ENCODE measurements at regions not wholly inside any gene's neighbourhood (a gene's known extent, or its start where the extent isn't known, plus 50 kb on each side); places are given as distances from the start of the nearest gene placed in this dataset.
"Not testable (repeated sequence)": the region's sequence is repeated elsewhere in the genome, so short reads cannot be mapped to it uniquely, and the experiment has no call there.

DNA sequence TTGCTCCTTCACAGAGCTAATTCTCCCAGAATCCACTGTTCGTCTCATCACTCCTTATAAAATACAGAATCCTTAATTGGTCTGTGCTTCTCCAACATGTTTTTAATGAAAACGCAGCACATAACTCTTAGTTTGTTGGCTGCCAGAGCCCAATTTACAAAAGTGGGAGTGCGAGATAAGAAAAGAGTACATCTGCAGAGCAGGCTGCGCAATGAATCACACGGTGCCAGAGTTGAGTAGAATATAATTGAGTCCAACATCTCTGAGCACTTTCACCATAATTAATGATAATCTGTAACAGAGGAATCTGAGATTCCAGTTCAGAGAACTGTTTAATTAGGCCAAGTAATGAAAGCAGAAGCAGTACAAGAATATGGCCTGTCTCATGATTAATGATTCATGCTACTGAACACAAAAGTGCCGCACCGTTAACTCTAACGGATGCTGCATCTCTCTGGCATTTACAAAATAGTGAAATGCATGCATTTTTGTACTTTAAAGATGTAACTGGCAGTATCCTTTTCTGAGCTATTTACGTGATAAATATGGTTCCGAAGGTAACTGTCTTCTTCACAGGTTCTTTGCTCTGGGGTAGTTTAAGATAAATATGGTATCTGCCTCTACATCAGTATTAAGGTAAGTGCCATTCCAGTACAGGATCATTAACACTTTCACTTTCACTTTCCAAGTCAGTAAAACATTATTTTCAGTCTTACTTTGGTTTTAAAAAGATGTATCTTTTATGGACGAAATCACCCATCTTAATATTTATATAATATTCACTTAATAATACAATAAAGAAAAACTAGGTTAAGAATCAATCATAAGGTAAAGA lies 785.6 kb downstream of the NR4A2 start:
- TF ChIP-seq Cebpa-rat (IDR thresholded peaks at IDR 0.05): no peak
- H3K9ac ChIP-seq: no peak overlapping the region
- peak overlapping the region; percentile 28 for H3K4me2 ChIP-seq
- H3K27me3 ChIP-seq: no peaks in the 10 kb centered on the region
- H3K4me1 ChIP-seq: no peaks in the 10 kb centered on the region; the same call in 1 of the 2 replicates
- no peaks in the 10 kb centered on the region for H4K20me1 ChIP-seq
- H3K36me3 ChIP-seq: no peaks in the 10 kb centered on the region
- H3K9me3 ChIP-seq: no peaks in the 10 kb centered on the region
- H3K4me3 ChIP-seq: no peak overlapping the region
- no peak overlapping the region for H3K27ac ChIP-seq

DNA sequence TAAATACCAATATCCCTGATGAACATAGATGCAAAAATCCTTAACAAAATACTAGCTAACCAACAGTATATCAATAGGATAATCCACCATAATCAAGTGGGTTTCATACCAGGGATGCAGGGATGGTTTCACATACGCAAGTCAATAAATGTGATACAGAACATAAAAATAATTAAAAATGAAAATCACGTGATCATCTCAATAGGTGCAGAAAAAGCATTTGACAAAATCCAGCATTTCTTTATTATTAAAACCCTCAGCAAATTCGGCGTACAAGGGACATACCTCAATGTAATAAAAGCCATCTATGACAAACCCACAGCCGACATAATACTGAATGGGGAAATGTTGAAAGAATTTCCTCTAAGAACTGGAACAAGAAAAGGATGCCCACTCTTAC lies 793.5 kb downstream of the NR4A2 start:
- H3K9me3 ChIP-seq, H3K4me1 ChIP-seq, H4K20me1 ChIP-seq, H3K4me3 ChIP-seq, H3K27me3 ChIP-seq, H3K27ac ChIP-seq, H3K9ac ChIP-seq, H3K4me2 ChIP-seq, H3K36me3 ChIP-seq: not testable (repeated sequence)

DNA sequence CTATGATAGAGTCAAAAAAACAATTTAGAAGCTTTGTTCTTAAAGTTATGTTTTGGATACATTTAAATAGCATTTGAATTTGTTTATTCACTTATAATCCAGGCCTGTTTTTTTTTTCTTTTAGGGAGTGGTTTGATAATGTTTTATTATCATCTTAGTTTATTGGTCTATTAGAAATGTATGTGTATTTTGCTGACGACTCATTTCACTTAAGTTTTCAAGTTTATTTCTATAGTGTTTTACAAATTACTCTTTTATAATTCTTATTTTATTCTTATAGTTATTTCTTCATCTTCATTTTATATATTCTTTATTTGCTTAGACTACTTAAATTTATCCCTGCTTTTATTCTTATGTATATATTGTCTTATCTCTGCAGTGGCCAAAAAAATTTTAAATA lies 804.5 kb downstream of the NR4A2 start:
- no peaks in the 10 kb centered on the region for H3K4me1 ChIP-seq
- no peaks in the 10 kb centered on the region for H4K20me1 ChIP-seq
- H3K9ac ChIP-seq: no peak overlapping the region
- no peaks in the 10 kb centered on the region for H3K9me3 ChIP-seq
- H3K4me2 ChIP-seq: no peak overlapping the region
- H3K4me3 ChIP-seq: no peak overlapping the region
- H3K27me3 ChIP-seq: no peaks in the 10 kb centered on the region
- no peak overlapping the region for H3K27ac ChIP-seq
- H3K36me3 ChIP-seq: no peaks in the 10 kb centered on the region
- no peak for TF ChIP-seq Cebpa-rat (IDR thresholded peaks at IDR 0.05)

DNA sequence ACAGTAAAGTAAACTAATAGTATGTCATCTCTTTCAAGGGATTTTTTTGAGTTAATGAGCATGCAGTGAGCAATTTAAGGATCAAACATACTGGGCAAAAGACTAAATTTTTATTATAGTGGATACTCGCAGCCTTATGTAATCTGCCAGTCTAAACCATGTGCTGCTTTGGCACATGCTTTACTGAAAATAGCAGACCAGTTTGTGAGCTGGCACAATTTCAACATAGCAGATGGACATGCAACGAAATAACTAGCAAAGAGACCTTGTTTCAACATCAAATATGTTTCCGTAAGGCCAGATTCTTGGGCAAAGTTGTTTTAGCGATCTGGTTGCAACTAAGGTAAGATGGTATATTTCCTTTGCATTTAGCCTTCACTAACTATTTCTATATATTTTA lies 807.3 kb downstream of the NR4A2 start:
- Histone ChIP-seq H3K9me3 (no peaks in the 10 kb centered on the region), H3K27ac (no peak overlapping the region), H3K4me2 (no peak overlapping the region), H4K20me1 (no peaks in the 10 kb centered on the region), H3K4me1 (no peaks in the 10 kb centered on the region), H3K27me3 (no peaks in the 10 kb centered on the region), H3K9ac (no peak overlapping the region), H3K4me3 (no peak overlapping the region), H3K36me3 (no peaks in the 10 kb centered on the region)
- TF ChIP-seq Cebpa-rat (IDR thresholded peaks at IDR 0.05): no peak

DNA sequence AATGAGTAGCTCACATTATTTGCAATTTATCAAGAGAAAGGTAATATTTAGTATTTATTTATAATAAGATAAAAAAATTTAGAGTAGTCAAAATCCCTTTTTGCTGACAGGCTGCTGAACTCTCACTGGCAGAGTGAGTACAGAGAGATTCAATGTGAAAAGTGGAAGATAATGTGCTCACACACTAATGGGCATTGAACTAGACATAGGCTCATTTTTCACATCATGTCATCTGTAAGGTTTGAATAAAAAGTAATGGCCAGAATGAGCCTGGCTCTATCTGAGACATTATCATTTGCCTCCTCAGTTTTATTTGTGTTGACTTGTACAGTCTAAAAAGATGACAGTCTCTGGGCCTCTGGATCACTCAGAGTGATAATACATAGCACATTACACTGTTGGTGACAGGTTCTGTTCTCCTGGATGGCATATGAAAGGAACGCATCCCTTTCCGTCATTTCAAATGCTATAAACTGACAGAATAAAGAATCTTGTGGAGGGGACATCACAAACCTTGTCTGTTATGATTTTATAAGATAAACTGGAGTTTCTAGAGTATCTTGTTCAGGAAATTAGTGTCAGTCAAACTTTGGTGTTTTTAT lies 812.9 kb downstream of the NR4A2 start:
- Histone ChIP-seq H3K27ac (no peak overlapping the region), H3K4me3 (no peak overlapping the region), H3K36me3 (no peaks in the 10 kb centered on the region), H3K9ac (no peak overlapping the region), H3K27me3 (no peaks in the 10 kb centered on the region), H4K20me1 (no peaks in the 10 kb centered on the region), H3K4me2 (no peak overlapping the region), H3K9me3 (no peaks in the 10 kb centered on the region), H3K4me1 (no peaks in the 10 kb centered on the region)
- no peak for TF ChIP-seq Cebpa-rat (IDR thresholded peaks at IDR 0.05)

DNA sequence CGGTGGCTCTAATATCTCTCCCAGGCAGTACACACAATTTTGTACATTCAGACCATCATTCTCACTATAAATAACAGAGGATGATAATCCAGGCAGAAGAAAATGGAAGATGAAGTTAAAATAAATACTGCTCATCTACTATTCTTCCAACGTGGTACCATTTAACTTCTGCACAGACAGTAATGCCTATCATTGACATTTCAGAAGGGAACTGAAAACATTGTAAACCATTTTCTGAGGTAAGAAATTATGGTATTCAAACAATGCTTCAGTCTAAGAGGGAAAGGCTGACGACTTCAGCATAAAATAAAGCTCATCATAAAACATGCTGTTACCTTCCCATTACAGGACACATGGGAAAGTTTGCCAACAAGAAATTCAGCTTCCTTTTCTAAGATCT lies 814.4 kb downstream of the NR4A2 start:
- Histone ChIP-seq H3K36me3 (no peaks in the 10 kb centered on the region), H3K9ac (no peak overlapping the region), H3K4me1 (no peaks in the 10 kb centered on the region), H3K27ac (no peak overlapping the region), H4K20me1 (no peaks in the 10 kb centered on the region), H3K9me3 (no peaks in the 10 kb centered on the region), H3K4me2 (no peak overlapping the region), H3K4me3 (no peak overlapping the region), H3K27me3 (no peaks in the 10 kb centered on the region)
- no peak for TF ChIP-seq Cebpa-rat (IDR thresholded peaks at IDR 0.05)

DNA sequence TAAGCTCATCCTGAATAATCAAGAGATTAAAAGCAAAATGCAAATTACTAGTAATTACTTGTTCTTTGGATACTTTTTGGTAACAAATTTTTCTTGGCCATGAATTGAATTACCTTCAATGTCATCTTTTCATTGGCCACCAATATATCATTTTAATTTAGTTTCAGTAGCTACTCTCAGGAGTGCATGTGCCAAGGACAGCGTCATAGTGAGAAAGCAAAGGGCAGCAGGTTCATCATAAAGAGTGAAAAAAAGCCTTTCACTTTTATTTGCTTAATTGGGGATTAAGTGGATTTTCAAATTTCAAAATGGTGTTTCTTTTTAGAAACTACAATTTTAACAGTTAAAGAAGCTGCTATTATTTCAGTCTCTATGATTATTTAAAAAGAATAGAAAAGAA lies 815.2 kb downstream of the NR4A2 start:
- H3K27me3 ChIP-seq: no peaks in the 10 kb centered on the region
- no peak overlapping the region for H3K4me2 ChIP-seq
- no peak overlapping the region for H3K4me3 ChIP-seq
- TF ChIP-seq Cebpa-rat (IDR thresholded peaks at IDR 0.05): no peak
- H3K36me3 ChIP-seq: no peaks in the 10 kb centered on the region
- no peaks in the 10 kb centered on the region for H3K4me1 ChIP-seq
- H3K27ac ChIP-seq: no peak overlapping the region
- no peak overlapping the region for H3K9ac ChIP-seq
- H3K9me3 ChIP-seq: no peaks in the 10 kb centered on the region
- H4K20me1 ChIP-seq: no peaks in the 10 kb centered on the region

DNA sequence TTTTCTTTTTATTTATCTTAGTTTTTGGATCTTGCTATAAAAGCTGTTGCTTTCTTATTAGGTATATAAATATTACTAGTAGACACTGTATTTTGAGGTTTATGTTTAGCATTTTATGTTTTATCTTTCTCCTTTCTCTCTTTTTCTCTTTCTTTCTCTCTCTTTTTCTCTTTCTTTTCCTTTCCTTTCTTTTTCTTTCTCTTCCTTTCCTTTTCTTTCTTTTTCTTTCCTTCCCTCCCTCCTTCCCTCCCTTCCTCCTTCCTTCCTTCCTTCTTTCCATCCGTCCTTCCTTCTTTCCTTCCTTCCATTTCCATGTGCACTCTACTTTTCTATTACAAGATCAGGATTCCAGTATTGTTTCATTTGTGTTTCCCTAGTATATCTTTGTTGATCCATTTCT lies 814.8 kb downstream of the KCNJ3 start:
- H3K9ac ChIP-seq: no peak overlapping the region
- no peak for TF ChIP-seq Cebpa-rat (IDR thresholded peaks at IDR 0.05)

DNA sequence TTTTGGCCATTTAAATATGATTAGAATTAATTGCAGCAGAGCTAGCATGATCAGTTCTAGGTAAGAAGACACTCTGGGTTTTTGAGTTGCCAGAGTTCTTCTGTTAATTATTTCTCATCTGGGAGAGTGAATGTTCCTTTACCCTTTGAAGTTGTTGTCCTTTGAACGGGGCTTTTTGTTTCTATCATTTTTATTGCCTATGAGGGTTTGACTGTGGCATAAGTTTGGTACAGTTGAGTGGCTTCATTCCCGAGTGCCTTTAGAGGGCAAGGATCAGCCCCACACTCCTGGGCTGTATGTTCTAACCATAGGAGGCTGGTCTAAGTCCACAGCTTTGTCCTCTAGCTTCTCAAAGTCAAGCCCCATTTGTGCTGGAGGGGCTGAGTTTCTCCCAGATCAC lies 804.3 kb downstream of the KCNJ3 start:
- Histone ChIP-seq H3K27me3 (no peaks in the 10 kb centered on the region), H3K9me3 (no peaks in the 10 kb centered on the region), H3K4me3 (no peak overlapping the region), H3K27ac (no peak overlapping the region), H4K20me1 (no peaks in the 10 kb centered on the region), H3K9ac (no peak overlapping the region), H3K4me1 (no peaks in the 10 kb centered on the region), H3K36me3 (no peaks in the 10 kb centered on the region), H3K4me2 (no peak overlapping the region)
- TF ChIP-seq Cebpa-rat (IDR thresholded peaks at IDR 0.05): no peak

More for the DNA sequence above, 814.8 kb downstream of the KCNJ3 start:
- no peaks in the 10 kb centered on the region for H3K9me3 ChIP-seq
- no peaks in the 10 kb centered on the region for H3K4me1 ChIP-seq
- no peaks in the 10 kb centered on the region for H3K36me3 ChIP-seq
- no peaks in the 10 kb centered on the region for H3K27me3 ChIP-seq
- no peak overlapping the region for H3K4me2 ChIP-seq
- no peaks in the 10 kb centered on the region for H4K20me1 ChIP-seq
- H3K27ac ChIP-seq: no peak overlapping the region
- H3K4me3 ChIP-seq: no peak overlapping the region

DNA sequence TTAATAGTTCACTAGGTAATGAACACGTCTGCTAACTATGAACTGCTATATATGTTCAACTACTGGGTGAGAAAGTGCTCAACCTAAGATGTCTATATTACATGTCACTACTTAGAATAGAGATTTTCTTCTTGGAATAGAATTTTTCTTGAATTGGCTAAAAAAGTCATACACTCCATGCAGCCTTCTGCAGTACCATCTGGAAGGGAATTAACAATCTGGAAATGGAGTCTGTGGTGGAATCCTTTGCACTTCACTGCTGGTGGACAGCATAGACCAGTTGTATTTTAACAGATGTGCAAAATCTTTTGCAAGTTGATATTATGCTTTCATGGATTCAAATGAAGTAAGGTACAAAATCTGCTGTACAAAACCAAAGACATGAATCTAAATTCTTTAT lies 799.6 kb downstream of the KCNJ3 start:
- Histone ChIP-seq H3K9ac (no peak overlapping the region), H3K4me2 (no peak overlapping the region), H3K9me3 (no peaks in the 10 kb centered on the region), H3K4me3 (no peak overlapping the region), H3K27ac (no peak overlapping the region), H4K20me1 (no peaks in the 10 kb centered on the region), H3K4me1 (no peaks in the 10 kb centered on the region), H3K27me3 (no peaks in the 10 kb centered on the region), H3K36me3 (no peaks in the 10 kb centered on the region)
- no peak for TF ChIP-seq Cebpa-rat (IDR thresholded peaks at IDR 0.05)

All from BLaER1 (cell line).